Activated CD4-positive, alpha-beta T cell treated with anti-CD3 and anti-CD28 coated beads for 24 hours (primary cell): ENCODE measurements at regions not wholly inside any gene's neighbourhood (a gene's known extent, or its start where the extent isn't known, plus 50 kb on each side); places are given as distances from the start of the nearest gene placed in this dataset.
"Not testable (repeated sequence)": the region's sequence is repeated elsewhere in the genome, so short reads cannot be mapped to it uniquely, and the experiment has no call there.

Experiments used
- DNase-seq, 2 donors: peaks; one replicate each; pipeline ENCODE4 v3.0.0-alpha.2; 2020; ENCODE audit warnings: low read depth in 2 of 2

- DNase-seq = no peak
These were observed 93.4 kb upstream of the PARD3 start for GRCh38 chr10:34908481-34908880.

DNA sequence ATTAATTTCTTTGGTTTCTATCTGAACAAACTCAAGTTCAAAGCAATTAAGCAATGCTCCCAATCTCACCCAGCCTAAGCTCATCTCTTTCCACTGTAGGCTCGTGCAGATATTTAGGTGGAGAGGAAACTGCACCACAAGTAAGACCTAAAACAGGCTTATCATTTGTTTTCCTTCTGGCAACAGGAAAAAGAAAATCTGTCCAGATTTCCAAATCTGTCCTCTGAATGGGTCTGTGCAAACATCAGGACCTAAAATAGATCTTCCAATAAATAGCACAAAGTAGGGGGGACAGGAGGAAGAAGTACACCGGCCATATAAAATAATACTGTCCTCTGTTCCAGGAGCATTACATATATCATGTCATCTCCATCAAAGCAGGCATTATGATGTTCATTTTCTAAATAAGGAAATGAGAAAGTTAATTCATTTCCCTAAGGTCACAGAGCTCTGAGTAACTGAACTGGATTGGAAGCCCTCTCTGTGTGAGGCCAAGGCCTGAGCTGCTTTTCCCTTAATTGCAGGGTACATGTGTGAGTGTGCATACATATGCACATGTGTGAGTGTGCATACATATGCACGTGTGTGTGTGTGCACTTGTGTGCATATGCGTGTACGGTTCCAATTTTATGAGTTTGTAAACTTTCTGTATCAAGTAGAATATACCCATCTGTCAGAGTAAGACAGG, 92.8 kb upstream of the PARD3 start:
- DNase-seq = no peak

- no peak for DNase-seq
These were observed 91.2 kb upstream of the PARD3 start for GRCh38 chr10:34906067-34906965.

- DNase-seq = no peak
These were observed 90.3 kb upstream of the PARD3 start for GRCh38 chr10:34905200-34905927.

DNA sequence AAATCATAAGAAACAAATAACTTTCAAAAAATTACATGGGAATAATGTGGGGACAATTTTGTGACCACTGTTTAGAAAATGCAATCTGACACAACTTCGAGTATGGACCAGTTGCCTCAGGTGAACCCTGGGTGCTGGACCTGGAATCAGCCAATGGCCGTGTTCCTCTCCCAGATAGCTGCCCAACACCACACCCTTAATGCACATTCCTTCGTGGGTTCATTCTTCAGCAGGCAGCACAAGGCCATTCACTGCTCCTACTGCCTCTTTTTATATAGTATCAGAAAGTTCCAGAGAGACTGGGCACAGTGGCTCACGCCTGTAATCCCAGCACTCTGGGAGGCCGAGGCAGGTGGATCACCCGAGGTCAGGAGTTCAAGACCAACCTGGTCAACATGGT, 89.1 kb upstream of the PARD3 start:
- no peak for DNase-seq

DNA sequence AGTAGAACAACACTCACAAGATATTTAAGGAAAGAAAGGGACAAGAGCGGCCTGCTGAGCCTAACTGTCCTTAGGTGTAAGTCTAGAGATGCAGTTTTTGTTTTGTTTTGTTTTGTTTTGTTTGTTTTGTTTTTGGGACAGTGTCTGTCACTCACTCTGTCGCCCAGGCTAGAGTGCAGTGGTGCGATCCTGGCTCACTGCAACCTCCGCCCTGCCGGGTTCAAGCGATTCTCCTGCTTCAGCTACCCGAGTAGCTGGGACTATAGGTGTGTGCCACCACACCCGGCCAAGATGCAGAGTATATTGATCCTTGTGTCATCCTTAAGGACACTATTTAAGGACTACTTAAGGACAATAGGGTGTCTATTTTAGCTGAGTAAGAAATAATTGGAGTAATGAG, 84.1 kb upstream of the PARD3 start:
- no peak for DNase-seq

DNA sequence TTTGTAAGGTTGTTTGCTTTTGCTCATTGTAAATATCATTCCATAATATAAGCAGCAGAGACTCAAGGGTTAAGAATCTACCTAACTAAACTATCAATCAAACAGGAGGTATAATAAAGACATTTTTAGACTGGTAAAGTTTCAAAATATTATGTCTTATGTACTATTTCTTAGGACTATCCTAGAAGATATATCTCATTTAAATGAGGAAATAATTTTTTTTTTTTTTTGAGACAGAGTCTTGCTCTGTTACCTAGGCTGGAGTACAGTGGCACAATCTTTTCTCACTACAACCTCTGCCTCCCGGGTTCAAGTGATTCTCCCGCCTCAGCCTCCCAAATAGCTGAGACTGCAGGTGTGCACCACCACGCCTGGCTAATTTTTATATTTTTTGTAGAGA, 80.9 kb upstream of the PARD3 start:
- DNase-seq = no peak

- not testable (repeated sequence) for DNase-seq
These were observed 80.0 kb upstream of the PARD3 start for GRCh38 chr10:34895046-34895445.

- not testable (repeated sequence) for DNase-seq
These were observed 77.4 kb upstream of the PARD3 start for GRCh38 chr10:34892521-34892920.

GRCh38 chr10:34890939-34891338, 75.8 kb upstream of the PARD3 start:
- no peak for DNase-seq

DNA sequence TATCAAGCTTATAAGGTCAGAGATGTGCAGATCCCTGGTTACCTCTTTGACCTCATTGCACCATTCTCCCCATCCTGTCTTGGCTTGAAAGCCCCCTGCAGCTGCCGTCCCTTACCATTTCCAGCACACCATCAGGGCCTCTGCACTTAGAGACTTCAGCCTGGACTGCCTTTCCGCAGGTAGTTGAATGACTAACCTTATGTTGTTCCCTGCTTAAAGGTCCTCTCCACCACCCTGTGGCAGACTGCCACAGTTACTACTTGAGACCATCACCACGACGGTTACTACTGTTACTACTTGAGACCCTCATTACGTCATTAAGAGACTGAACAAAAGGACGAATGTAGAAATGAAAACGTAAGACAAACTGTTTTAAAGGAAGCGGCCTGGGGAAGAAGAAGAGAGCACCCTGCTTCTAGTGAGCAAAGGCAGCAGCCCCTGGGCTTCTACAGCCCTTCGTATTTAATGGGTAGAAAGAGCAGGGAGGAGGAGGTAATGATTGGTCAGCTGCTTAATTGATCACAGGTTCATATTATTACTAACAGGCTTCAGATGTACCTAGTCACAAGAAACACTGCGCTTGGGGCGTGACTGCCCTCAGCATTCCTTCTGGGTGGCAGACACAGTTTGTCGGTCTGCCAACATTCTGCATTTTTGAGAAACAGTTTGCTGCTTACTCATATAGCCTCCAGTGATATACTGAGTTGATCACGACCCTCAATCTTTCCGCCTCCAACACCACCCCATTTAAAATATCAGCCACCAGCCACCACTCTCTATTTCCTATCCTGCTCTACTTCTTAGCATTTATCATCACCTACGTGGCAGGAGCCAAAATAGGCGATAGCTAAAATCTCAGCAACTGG, 74.1 kb upstream of the PARD3 start:
- no peak for DNase-seq

GRCh38 chr10:34886906-34887642, 72.0 kb upstream of the PARD3 start:
- DNase-seq = no peak

GRCh38 chr10:34885898-34886297, 70.8 kb upstream of the PARD3 start:
- DNase-seq = no peak

GRCh38 chr10:34885011-34885410, 69.9 kb upstream of the PARD3 start:
- no peak for DNase-seq

- no peak for DNase-seq
These were observed 69.3 kb upstream of the PARD3 start for GRCh38 chr10:34884272-34884952.

- no peak for DNase-seq
These were observed 65.7 kb upstream of the PARD3 start for GRCh38 chr10:34880817-34881216.

- not testable (repeated sequence) for DNase-seq
These were observed 63.6 kb upstream of the PARD3 start for GRCh38 chr10:34878651-34879050.

GRCh38 chr10:34875061-34875460, 60.0 kb upstream of the PARD3 start:
- no peak for DNase-seq

GRCh38 chr10:34872820-34873219, 57.7 kb upstream of the PARD3 start:
- no peak for DNase-seq

DNA sequence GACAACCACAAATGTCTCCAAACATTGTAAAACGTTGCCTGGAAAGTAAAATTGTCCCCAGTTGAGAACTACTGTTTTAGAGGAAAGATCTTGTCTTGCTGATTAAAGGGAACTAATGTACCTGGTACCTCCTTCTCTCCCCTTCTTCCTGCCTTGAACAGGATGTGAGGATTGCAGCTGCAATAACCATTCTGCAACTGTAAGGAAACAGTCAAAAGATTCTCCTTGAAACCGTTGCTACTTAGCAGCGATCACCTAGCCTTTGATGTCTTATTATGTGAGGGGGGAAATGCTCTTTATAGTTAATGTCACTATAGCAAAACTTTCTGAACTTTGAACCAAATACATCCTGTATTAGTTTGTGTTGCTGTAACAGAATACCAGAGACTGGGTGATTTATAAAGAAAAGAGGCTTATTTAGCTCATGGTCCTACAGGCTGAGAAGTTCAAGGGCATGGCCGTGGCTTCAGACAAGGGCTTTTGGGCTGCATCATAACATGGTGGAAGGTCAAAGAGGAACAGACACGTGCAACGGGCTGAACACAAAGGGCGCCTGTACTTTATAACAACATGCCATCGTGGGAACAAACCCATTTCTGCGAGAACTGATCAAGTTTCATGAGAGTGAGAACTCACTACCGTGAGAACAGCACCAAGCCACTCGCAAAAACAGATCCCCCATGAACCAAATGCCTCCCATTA, 54.2 kb upstream of the PARD3 start:
- DNase-seq = no peak
